Hematopoietic multipotent progenitor cell (in vitro differentiated cells): ENCODE measurements at regions not wholly inside any gene's neighbourhood (a gene's known extent, or its start where the extent isn't known, plus 50 kb on each side); places are given as distances from the start of the nearest gene placed in this dataset.

Experiments used
- DNase-seq, 3 donors: peaks; one replicate each; pipeline ENCODE4 v3.0.0-alpha.2; 2011 to 2015; ENCODE audit warnings: low read depth in 2 of 3, low spot score in 2 of 3

GRCh38 chr1:63169057-63169456 is 153.3 kb upstream of the FOXD3 start:
- DNase-seq, result no peak

GRCh38 chr1:63173161-63173560 is 149.2 kb upstream of the FOXD3 start:
- DNase-seq, result no peak

- DNase-seq, result no peak
Observed at GRCh38 chr1:63189677-63190076, 132.7 kb upstream of the FOXD3 start.

- no peak for DNase-seq
Observed at GRCh38 chr1:63190171-63190570, 132.2 kb upstream of the FOXD3 start.

- peak in 2 of 3 donors; percentile 12 to 73 for DNase-seq
Observed at GRCh38 chr1:63198871-63199394, 123.4 kb upstream of the FOXD3 start.

- DNase-seq, result no peak
Observed at GRCh38 chr1:63199706-63200335, 122.5 kb upstream of the FOXD3 start.

- no peak for DNase-seq
Observed at GRCh38 chr1:63200676-63201075, 121.7 kb upstream of the FOXD3 start.

GRCh38 chr1:63203641-63204040 is 118.7 kb upstream of the FOXD3 start:
- DNase-seq, result no peak

- DNase-seq, result no peak
Observed at GRCh38 chr1:63205776-63206175, 116.6 kb upstream of the FOXD3 start.

- DNase-seq, result no peak
Observed at GRCh38 chr1:63214553-63214952, 107.8 kb upstream of the FOXD3 start.

- no peak for DNase-seq
Observed at GRCh38 chr1:63223426-63223825, 98.9 kb upstream of the FOXD3 start.

GRCh38 chr1:63230722-63231121 is 91.6 kb upstream of the FOXD3 start:
- no peak for DNase-seq

- DNase-seq, result no peak
Observed at GRCh38 chr1:63238721-63239120, 83.6 kb upstream of the FOXD3 start.

GRCh38 chr1:63245186-63245585 is 77.2 kb upstream of the FOXD3 start:
- no peak for DNase-seq

GRCh38 chr1:63248216-63248615 is 74.2 kb upstream of the FOXD3 start:
- no peak for DNase-seq

GRCh38 chr1:63255153-63255552 is 67.2 kb upstream of the FOXD3 start:
- DNase-seq, result no peak

GRCh38 chr1:63261736-63262458 is 60.5 kb upstream of the FOXD3 start:
- DNase-seq, result peak in 1 of 3 donors; percentile 19

GRCh38 chr1:63262459-63262770 is 60.0 kb upstream of the FOXD3 start:
- DNase-seq, result no peak

- DNase-seq, result no peak
Observed at GRCh38 chr1:63264161-63264560, 58.2 kb upstream of the FOXD3 start.

GRCh38 chr1:63266857-63267256 is 55.5 kb upstream of the FOXD3 start:
- DNase-seq, result no peak

- DNase-seq, result no peak
Observed at GRCh38 chr1:63268876-63269275, 53.5 kb upstream of the FOXD3 start.

- no peak for DNase-seq
Observed at GRCh38 chr1:63269571-63269970, 52.8 kb upstream of the FOXD3 start.
